Activated CD4-positive, alpha-beta T cell treated with anti-CD3 and anti-CD28 coated beads, Interleukin-2, Interleukin-6, amounts not matched to agents 100 ng/mL and 50 ng/mL, durations not matched to agents 16 hours and 8 hours (primary cell): ENCODE measurements at regions not wholly inside any gene's neighbourhood (a gene's known extent, or its start where the extent isn't known, plus 50 kb on each side); places are given as distances from the start of the nearest gene placed in this dataset.

Experiments used
- DNase-seq: peaks from one replicate; pipeline ENCODE4 v3.0.0-alpha.2; 2020

- DNase-seq = no peak
Measured at GRCh38 chr18:24678107-24678506, 217.7 kb downstream of the HRH4 start.

- no peak for DNase-seq
Measured at GRCh38 chr18:24678626-24679025, 218.2 kb downstream of the HRH4 start.

DNA sequence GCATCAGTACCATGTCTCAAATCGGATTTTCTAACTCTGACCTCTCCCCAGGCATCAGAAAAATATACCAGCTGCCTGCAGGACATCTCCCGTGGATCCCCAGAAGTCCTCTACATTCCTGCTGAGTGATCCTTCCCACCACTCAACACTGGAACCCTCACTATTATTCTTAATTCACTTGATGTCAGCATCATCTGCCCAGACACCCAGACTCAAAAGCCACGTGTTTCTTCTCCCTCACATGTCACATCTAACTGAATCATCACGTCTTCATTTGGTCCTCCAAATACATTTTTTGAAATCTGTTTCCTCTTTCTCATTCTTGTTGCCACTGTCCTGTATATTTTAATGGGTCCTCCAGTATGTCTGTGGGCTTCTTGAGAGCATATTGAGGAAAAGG lies 218.6 kb downstream of the HRH4 start:
- DNase-seq = no peak

- DNase-seq = no peak
Measured at GRCh38 chr18:24683925-24684324, 223.5 kb downstream of the HRH4 start.

GRCh38 chr18:24685254-24685959 lies 225.0 kb downstream of the HRH4 start:
- DNase-seq = no peak

DNA sequence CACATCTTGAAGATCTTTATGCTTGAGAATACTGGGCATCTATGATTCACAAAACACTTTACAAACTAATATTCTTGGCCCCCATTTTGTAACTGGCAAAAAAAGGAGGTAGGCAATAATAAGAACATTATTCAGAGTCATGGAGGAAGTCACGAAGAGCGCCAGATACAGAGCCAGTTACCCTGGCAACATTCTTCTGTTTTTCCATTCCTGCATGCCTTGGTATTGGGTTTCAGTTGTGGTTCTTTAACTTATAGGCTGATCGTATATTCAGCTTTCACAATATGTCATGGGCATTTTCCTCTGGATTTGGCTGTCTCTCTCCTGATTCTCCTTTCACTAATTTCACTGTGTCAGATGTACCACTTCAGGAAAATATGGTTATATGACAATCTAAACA lies 234.7 kb downstream of the HRH4 start:
- no peak for DNase-seq

DNA sequence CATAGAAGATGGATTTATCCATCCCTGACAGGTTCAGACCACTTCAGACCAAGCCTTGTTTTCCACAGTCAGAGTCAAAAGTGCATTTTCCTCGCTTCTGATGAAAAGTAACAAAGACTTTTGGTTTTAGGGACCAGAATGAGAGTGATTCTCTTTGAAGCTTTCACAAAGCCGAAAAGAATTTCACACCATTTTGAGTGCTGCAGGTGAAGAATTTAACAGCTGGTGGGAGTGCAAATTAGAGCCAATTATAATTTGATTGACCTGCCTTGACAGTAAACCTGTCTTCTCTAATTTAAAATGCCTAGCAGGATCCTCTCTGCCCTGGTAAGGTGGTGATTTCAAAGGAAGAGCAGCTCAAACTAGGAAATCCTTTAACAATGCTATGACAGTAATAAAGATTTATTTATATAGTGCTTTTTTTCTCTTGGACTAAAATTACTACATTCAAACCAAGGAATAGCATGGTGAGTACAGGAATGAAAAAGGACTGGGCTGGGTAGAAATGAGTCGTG lies 241.6 kb downstream of the HRH4 start:
- DNase-seq = no peak

GRCh38 chr18:24703316-24703715 lies 242.9 kb downstream of the HRH4 start:
- DNase-seq = no peak

DNA sequence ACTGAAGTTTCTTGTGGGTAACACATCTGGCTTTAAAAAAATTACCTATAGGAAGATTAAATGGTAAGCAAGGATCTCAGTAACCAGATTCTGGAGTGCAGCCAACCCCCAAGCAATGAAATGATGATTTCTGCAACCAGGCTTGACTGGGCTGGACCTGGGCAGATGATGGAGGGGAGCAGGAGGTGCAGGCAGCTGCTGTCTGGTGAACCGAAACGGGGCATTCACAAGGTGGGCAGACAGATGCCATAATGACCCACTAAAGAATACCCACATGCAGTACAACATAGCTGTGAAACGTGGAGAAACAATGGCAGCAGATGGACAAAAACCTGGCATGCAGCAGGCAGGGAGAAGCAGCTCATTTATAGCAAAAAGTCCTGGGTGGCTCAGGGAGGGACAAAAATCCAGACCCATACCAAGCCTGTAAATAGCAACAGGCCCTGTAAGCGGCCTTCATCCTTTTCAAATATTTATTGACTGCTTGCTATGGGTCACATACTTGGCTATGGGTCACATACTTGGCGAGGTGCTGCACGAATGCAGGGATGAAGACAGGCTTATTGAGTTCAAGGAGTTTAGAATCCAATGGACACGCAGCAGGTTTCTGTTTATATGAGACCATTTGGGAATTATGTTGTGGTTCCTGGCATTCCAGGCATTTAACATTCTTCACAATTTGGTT lies 244.7 kb downstream of the HRH4 start:
- DNase-seq = no peak

- peak; percentile 14 for DNase-seq
Measured at GRCh38 chr18:24710474-24710873, 250.0 kb downstream of the HRH4 start.

- DNase-seq = no peak
Measured at GRCh38 chr18:24719791-24720190, 259.4 kb downstream of the HRH4 start.

DNA sequence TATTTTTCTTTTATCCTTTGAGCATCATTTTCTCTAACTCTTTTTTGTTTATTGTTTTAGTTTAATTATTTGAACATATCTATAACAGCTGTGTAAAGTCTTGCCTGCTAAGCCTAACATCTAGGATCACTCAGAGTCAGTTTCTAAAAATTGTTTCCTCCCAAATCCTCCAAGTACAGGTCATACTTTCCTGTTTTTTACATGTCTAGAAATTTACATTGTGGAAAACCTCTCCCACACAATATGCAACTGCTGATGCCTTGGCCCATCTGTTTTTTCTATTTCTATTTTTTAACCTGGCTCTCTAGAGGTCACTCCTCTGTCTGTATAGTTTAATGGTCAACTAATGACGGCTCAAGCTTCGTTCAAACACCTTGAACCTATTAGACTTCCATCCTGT lies 261.0 kb downstream of the HRH4 start:
- no peak for DNase-seq

DNA sequence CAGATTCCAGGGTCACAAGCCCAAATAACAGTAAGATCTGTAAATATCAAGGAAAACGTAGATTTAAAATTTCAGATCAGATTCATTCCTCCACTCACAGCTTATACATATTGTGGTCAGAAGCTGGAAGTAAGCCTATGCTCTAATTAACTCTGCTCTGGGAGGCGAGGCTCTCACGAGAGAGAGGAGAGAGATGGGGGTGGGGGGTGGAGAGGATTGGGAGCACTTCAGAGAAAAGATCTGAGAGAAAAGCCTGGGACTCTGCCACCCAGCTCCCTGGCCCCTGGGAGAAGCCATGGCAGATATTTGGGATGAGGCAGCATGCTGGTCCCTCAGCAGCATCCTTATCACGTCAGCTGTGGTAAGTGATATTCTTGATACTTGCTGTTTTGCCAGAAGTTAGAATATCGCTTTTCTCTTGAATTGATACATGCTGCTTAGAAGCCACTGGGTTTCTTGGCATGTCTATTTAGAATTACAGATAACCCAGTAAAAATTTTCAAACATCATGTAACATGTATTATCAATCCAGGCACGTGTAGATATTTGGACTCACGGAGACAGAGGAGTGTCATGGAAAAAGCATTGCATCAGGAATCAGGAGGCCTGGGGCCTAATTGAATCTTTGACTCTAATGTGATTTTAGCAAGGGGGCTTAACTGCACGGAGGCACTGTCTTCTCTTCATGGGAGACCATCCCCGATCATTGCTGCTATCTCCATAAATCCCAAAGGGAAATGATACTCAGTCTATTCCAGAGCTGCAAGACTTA lies 265.4 kb downstream of the HRH4 start:
- no peak for DNase-seq

GRCh38 chr18:24726727-24727492 lies 266.5 kb downstream of the HRH4 start:
- peak; percentile 66 for DNase-seq

DNA sequence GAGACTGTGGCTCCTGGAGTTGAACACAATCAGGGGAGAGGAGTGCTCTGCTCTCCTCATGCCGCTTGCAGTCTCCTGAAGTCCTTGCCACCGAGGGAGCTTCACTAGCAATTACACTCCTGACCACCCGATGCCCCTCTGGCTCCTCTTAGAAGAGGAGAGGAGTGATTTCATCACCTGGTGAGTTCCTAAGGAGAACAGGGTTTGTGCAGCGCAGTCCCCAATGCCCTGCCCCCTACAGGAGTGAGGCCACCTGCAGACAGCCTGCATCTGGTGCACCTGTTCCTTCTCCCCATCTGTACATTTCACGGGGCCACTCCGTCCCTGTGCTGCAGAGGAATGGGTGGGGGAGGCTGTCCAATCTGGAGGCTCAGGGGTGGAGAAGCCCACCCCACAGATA lies 267.2 kb downstream of the HRH4 start:
- no peak for DNase-seq

GRCh38 chr18:24731158-24731557 lies 270.7 kb downstream of the HRH4 start:
- no peak for DNase-seq

- DNase-seq = no peak
Measured at GRCh38 chr18:24731981-24732380, 271.5 kb downstream of the HRH4 start.

GRCh38 chr18:24734058-24734457 lies 273.6 kb downstream of the HRH4 start:
- no peak for DNase-seq

DNA sequence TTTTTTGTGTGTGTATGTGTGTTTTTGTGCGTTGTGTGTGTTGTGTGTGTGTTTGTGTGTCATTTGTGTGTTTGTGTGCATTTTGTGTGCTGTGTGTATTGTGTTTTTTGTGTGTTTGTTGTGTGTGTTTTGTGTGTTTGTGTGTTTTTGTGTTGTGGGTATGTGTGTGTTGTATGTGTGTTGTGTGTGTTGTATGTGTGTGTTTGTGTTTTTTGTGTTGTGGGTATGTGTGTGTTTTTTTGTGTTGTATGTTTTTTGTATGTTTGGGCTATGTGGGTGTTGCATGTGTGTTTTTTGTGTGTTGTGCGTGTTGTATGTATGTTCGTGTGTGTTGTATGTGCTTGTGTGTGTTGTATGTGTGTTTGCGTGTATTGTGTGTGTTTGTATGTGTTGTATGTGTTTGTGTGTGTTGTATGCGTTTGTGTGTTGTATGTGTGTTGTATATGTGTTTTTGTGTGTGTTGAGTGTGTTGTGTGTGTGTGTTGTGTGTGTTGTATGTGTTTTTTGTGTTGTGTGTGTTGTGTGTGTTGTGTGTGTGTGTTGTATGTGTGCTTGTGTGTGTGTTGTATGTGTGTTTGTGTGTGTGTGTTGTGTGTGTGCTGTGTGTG lies 275.3 kb downstream of the HRH4 start:
- no peak for DNase-seq

DNA sequence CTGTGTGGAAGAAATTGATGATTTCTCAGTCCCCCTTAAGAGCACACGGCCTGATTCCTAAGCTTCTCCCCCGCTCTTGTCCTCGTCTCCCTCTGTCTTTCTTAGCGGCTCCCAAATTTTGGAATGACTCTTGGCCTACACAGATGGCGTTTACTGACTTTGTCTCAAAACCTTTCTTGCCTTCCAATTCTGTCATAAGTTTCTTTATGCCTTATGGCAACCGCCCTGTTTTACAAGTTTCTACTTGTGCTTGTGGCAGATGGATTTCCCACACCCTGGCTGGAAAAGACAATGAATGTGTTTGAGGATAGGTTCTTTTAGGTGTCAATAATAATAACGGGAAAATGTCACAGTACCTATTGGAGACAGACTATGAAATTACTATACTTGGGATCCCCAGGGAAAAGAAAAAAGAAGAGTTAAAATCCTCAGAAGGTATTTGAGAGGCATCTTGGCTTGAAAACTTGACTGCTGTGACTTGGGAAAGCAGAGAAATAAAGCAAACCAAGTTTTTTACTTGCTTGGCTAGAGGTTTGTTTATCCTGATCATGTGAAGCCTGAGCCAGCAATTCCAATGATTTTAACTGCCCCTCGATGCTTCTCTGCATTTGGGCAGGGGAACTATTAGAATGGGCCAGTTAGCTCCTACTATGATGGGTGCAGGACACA lies 276.4 kb downstream of the HRH4 start:
- no peak for DNase-seq

DNA sequence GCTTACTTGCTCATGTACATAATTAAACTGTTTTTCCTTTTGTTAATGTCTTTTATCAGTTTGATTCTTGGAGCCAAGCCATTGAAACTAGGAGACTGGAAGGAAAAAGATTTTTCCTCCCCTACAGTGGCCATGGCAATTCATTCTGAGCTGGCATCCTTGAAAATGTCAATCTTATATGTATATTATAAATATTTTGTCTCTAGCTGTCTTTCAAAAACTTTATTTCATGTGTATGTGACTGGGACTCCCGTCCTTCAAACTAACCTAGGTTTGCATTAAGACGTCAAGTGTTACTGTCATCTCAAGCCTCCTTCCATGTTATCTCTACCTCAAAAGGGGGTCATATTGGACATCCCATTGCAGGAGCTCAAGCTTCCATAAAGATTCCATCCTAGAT lies 280.4 kb downstream of the HRH4 start:
- no peak for DNase-seq

GRCh38 chr18:24741321-24741720 lies 280.9 kb downstream of the HRH4 start:
- DNase-seq = no peak
